Type B pancreatic cell (in vitro differentiated cells): ENCODE measurements at regions not wholly inside any gene's neighbourhood (a gene's known extent, or its start where the extent isn't known, plus 50 kb on each side); places are given as distances from the start of the nearest gene placed in this dataset.

Experiments used
- DNase-seq: peaks from one replicate; pipeline ENCODE4 v3.0.0; 2021; ENCODE audit warnings: mixed read lengths; ENCODE audit not compliant: unreplicated experiment; ENCODE audit errors: extremely low spot score
- H3K27ac Mint-ChIP-seq: 2 replicates; pipeline ENCODE4 v1.8.0; 2021; ENCODE audit warnings: mild to moderate bottlenecking, mixed read lengths
- H3K27me3 Mint-ChIP-seq: 2 replicates; pipeline ENCODE4 v1.8.0; 2021; ENCODE audit warnings: mixed read lengths
- H3K36me3 Mint-ChIP-seq: 2 replicates; pipeline ENCODE4 v1.8.0; 2021; ENCODE audit warnings: mixed read lengths
- H3K4me1 Mint-ChIP-seq: one replicate; pipeline ENCODE4 v1.8.0; 2021; ENCODE audit warnings: mixed read lengths; ENCODE audit not compliant: unreplicated experiment
- H3K4me3 Mint-ChIP-seq: 2 replicates; pipeline ENCODE4 v1.8.0; 2021; ENCODE audit warnings: mild to moderate bottlenecking, mixed read lengths
- H3K9me3 Mint-ChIP-seq: 2 replicates; pipeline ENCODE4 v1.8.0; 2021; ENCODE audit warnings: mixed read lengths
- CTCF ChIP-seq: fragments of 200-600 bp; sonication (generic); conservative IDR thresholded peaks from 2 replicates; pipeline ENCODE4 v1.5.0; 2021; ENCODE audit warnings: antibody characterized with exemption, mild to moderate bottlenecking

GRCh38 chr10:83835945-83836745 lies 303.2 kb upstream of the GHITM start:
- TF ChIP-seq CTCF, result no peak
- no peaks in the 10 kb centered on the region for H3K27me3 Mint-ChIP-seq
- H3K4me1 Mint-ChIP-seq, result peaks cover 8% of the 10 kb centered on the region
- no peaks in the 10 kb centered on the region for H3K36me3 Mint-ChIP-seq
- no peaks in the 10 kb centered on the region for H3K9me3 Mint-ChIP-seq
- no peak for DNase-seq
- no peak overlapping the region for H3K4me3 Mint-ChIP-seq
- H3K27ac Mint-ChIP-seq, result no peak overlapping the region

GRCh38 chr10:83848677-83849076 lies 290.6 kb upstream of the GHITM start:
- Mint-ChIP-seq H3K36me3 (no peaks in the 10 kb centered on the region), H3K4me1 (no peaks in the 10 kb centered on the region), H3K9me3 (no peaks in the 10 kb centered on the region), H3K27ac (no peak overlapping the region), H3K4me3 (no peak overlapping the region), H3K27me3 (no peaks in the 10 kb centered on the region)
- no peak for TF ChIP-seq CTCF
- no peak for DNase-seq

- DNase-seq, result no peak
- H3K36me3 Mint-ChIP-seq, result no peaks in the 10 kb centered on the region
- H3K4me1 Mint-ChIP-seq, result no peaks in the 10 kb centered on the region
- no peak overlapping the region for H3K4me3 Mint-ChIP-seq
- peaks cover under 1% of the 10 kb centered on the region for H3K9me3 Mint-ChIP-seq
- H3K27ac Mint-ChIP-seq, result no peak overlapping the region
- TF ChIP-seq CTCF, result no peak
- no peaks in the 10 kb centered on the region for H3K27me3 Mint-ChIP-seq
Measured at GRCh38 chr10:83849150-83849549, 290.2 kb upstream of the GHITM start.

- Mint-ChIP-seq H3K27ac (no peak overlapping the region), H3K27me3 (no peaks in the 10 kb centered on the region), H3K9me3 (peaks cover 7% of the 10 kb centered on the region), H3K4me1 (no peaks in the 10 kb centered on the region), H3K4me3 (no peak overlapping the region), H3K36me3 (no peaks in the 10 kb centered on the region)
- no peak for DNase-seq
- no peak for TF ChIP-seq CTCF
Measured at GRCh38 chr10:83852146-83852545, 287.2 kb upstream of the GHITM start.

GRCh38 chr10:83862723-83863122 lies 276.6 kb upstream of the GHITM start:
- TF ChIP-seq CTCF, result no peak
- H3K27ac Mint-ChIP-seq, result no peak overlapping the region
- no peak for DNase-seq
- H3K4me3 Mint-ChIP-seq, result no peak overlapping the region
- peaks cover 3% of the 10 kb centered on the region for H3K27me3 Mint-ChIP-seq
- H3K36me3 Mint-ChIP-seq, result no peaks in the 10 kb centered on the region
- H3K9me3 Mint-ChIP-seq, result peaks cover 10% of the 10 kb centered on the region
- H3K4me1 Mint-ChIP-seq, result no peaks in the 10 kb centered on the region
